Liver (tissue), 8 donors: ENCODE measurements at regions not wholly inside any gene's neighbourhood (a gene's known extent, or its start where the extent isn't known, plus 50 kb on each side); places are given as distances from the start of the nearest gene placed in this dataset.

ENCODE experiments used
- DNase-seq: peaks from one replicate; pipeline ENCODE4 v3.0.0-alpha.2; 2017; ENCODE audit warnings: low spot score
- H3K27ac ChIP-seq, 2 donors: one replicate each; pipeline ENCODE4 v1.7.0; 2013; ENCODE audit warnings: inconsistent platforms in 2 of 2, low read length in 2 of 2, control low read depth in 1 of 2, low read depth in 1 of 2, mild to moderate bottlenecking in 1 of 2
- H3K27me3 ChIP-seq, 4 donors: one replicate each; pipeline versions ENCODE4 v1.6.1 to v1.7.0; 2013; ENCODE audit warnings: low read length in 3 of 4, inconsistent platforms in 1 of 4, mild to moderate bottlenecking in 1 of 4, moderate library complexity in 1 of 4; ENCODE audit not compliant: control insufficient read depth in 4 of 4, insufficient read depth in 4 of 4
- H3K36me3 ChIP-seq, 4 donors: one replicate each; pipeline versions ENCODE4 v1.6.1 to v1.7.0; 2013; ENCODE audit warnings: low read length in 3 of 4, mild to moderate bottlenecking in 3 of 4, low read depth in 1 of 4, moderate library complexity in 1 of 4; ENCODE audit not compliant: control insufficient read depth in 4 of 4, insufficient read depth in 3 of 4
- H3K4me1 ChIP-seq, 4 donors: one replicate each; pipeline versions ENCODE4 v1.6.1 to v1.7.0; 2013; ENCODE audit warnings: low read length in 3 of 4, mild to moderate bottlenecking in 3 of 4, moderate library complexity in 1 of 4; ENCODE audit not compliant: control insufficient read depth in 4 of 4, insufficient read depth in 4 of 4
- H3K4me3 ChIP-seq, 3 donors: one replicate each; pipeline versions ENCODE4 v1.6.1 to v1.7.0; 2013; ENCODE audit warnings: low read length in 3 of 3, control low read depth in 1 of 3, low read depth in 1 of 3, mild to moderate bottlenecking in 1 of 3
- H3K9ac ChIP-seq, 2 donors: one replicate each; pipeline ENCODE4 v1.7.0; 2013; ENCODE audit warnings: low read length in 2 of 2, mild to moderate bottlenecking in 2 of 2, moderate library complexity in 2 of 2, control low read depth in 1 of 2, low read depth in 1 of 2
- H3K9me3 ChIP-seq, 4 donors: one replicate each; pipeline versions ENCODE4 v1.6.1 to v1.7.0; 2013; ENCODE audit warnings: low read length in 3 of 4; ENCODE audit not compliant: control insufficient read depth in 4 of 4
- FOXA1 ChIP-seq: IDR thresholded peaks from 2 replicates; pipeline ENCODE4 v1.6.1; 2016; ENCODE audit warnings: antibody characterized with exemption
- FOXA2 ChIP-seq: IDR thresholded peaks from 2 replicates; pipeline ENCODE4 v1.6.1; 2016; ENCODE audit warnings: antibody characterized with exemption
- GABPA ChIP-seq, 2 donors: IDR thresholded peaks in 1 of 2; conservative IDR thresholded peaks in 1 of 2; 2 replicates each; pipeline ENCODE4 v1.6.1; 2016; ENCODE audit warnings: antibody characterized with exemption in 2 of 2, mild to moderate bottlenecking in 1 of 2, moderate library complexity in 1 of 2
- HNF4A ChIP-seq, 2 donors: conservative IDR thresholded peaks; 2 replicates each; pipeline ENCODE4 v1.6.1; 2016; ENCODE audit warnings: antibody characterized with exemption in 2 of 2, mild to moderate bottlenecking in 2 of 2
- HNF4G ChIP-seq: IDR thresholded peaks from 2 replicates; pipeline ENCODE4 v1.6.1; 2016; ENCODE audit warnings: antibody characterized with exemption
- JUND ChIP-seq, 2 donors: IDR thresholded peaks; 2 replicates each; pipeline ENCODE4 v1.6.1; 2016; ENCODE audit warnings: antibody characterized with exemption in 2 of 2
- NR2F2 ChIP-seq: IDR thresholded peaks from 2 replicates; pipeline ENCODE4 v1.6.1; 2016; ENCODE audit warnings: antibody characterized with exemption
- SP1 ChIP-seq: IDR thresholded peaks from 2 replicates; pipeline ENCODE4 v1.6.1; 2018; ENCODE audit warnings: antibody characterized with exemption, mild to moderate bottlenecking
- TAF1 ChIP-seq: conservative IDR thresholded peaks from 2 replicates; pipeline ENCODE4 v1.6.1; 2016; ENCODE audit warnings: antibody characterized with exemption, mild to moderate bottlenecking
- YY1 ChIP-seq: IDR thresholded peaks from 2 replicates; pipeline ENCODE4 v1.6.1; 2016; ENCODE audit warnings: antibody characterized with exemption, mild to moderate bottlenecking
- ZBTB33 ChIP-seq: IDR thresholded peaks from 2 replicates; pipeline ENCODE4 v1.6.1; 2016; ENCODE audit warnings: antibody characterized with exemption
- WGBS: extraction: QIAGEN DNeasy Blood & Tissue Kit; methylation state at CpG from one replicate; pipeline ENCODE4 v1.1.7; 2013; 5-methylcytosine and 5-hydroxymethylcytosine counted together
- TF ChIP-seq, protein P1 (sequence below): fragments of 150-350 bp; IDR thresholded peaks from 2 replicates; pipeline ENCODE4 v1.5.1; 2017; ENCODE audit warnings: improper control_type of control experiment, low read depth, low read length; ENCODE audit not compliant: missing input control
- donor health status: healthy.
- donor health status: healthy.
- donor health status: healthy.
- donor health status: healthy.
- donor health status: healthy.

- H3K27me3 ChIP-seq, result no peaks in the 10 kb centered on the region
- H3K9me3 ChIP-seq, result no peaks in the 10 kb centered on the region
- H3K4me1 ChIP-seq, result no peaks in the 10 kb centered on the region
- H3K27ac ChIP-seq, result no peak overlapping the region
- H3K9ac ChIP-seq, result no peak overlapping the region
- 91% methylated on average over 9 of the region's 9 CpGs for WGBS
- DNase-seq, result no peak
- no peaks in the 10 kb centered on the region for H3K36me3 ChIP-seq
- TF ChIP-seq YY1, result no peak
- no peak overlapping the region for H3K4me3 ChIP-seq
These were observed 206.4 kb upstream of the CITED2 start for GRCh38 chr6:139580592-139581484.

- H3K9me3 ChIP-seq, result no peaks in the 10 kb centered on the region
- H3K27me3 ChIP-seq, result no peaks in the 10 kb centered on the region
- no peaks in the 10 kb centered on the region for H3K4me1 ChIP-seq
- no peak overlapping the region for H3K9ac ChIP-seq
- no peak overlapping the region for H3K27ac ChIP-seq
- TF ChIP-seq GABPA (IDR thresholded peaks at IDR 0.05 in 1 of 2, conservative IDR thresholded peaks at IDR 0.05 in 1 of 2), result no peak
- no peaks in the 10 kb centered on the region for H3K36me3 ChIP-seq
- WGBS, result 86% methylated on average over 7 of the region's 7 CpGs
- no peak for DNase-seq
- H3K4me3 ChIP-seq, result no peak overlapping the region
These were observed 203.5 kb upstream of the CITED2 start for GRCh38 chr6:139577763-139578604.

- Histone ChIP-seq H3K4me1 (no peaks in the 10 kb centered on the region), H3K27ac (no peak overlapping the region), H3K9me3 (no peaks in the 10 kb centered on the region), H3K36me3 (no peaks in the 10 kb centered on the region), H3K9ac (no peak overlapping the region), H3K4me3 (no peak overlapping the region), H3K27me3 (no peaks in the 10 kb centered on the region)
- WGBS, result 97% methylated on average over 5 of the region's 5 CpGs
- DNase-seq, result no peak
- no peak for TF ChIP-seq JUND (IDR thresholded peaks at IDR 0.05)
- no peak for TF ChIP-seq YY1
- TF ChIP-seq, protein P1, sequence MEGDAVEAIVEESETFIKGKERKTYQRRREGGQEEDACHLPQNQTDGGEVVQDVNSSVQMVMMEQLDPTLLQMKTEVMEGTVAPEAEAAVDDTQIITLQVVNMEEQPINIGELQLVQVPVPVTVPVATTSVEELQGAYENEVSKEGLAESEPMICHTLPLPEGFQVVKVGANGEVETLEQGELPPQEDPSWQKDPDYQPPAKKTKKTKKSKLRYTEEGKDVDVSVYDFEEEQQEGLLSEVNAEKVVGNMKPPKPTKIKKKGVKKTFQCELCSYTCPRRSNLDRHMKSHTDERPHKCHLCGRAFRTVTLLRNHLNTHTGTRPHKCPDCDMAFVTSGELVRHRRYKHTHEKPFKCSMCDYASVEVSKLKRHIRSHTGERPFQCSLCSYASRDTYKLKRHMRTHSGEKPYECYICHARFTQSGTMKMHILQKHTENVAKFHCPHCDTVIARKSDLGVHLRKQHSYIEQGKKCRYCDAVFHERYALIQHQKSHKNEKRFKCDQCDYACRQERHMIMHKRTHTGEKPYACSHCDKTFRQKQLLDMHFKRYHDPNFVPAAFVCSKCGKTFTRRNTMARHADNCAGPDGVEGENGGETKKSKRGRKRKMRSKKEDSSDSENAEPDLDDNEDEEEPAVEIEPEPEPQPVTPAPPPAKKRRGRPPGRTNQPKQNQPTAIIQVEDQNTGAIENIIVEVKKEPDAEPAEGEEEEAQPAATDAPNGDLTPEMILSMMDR, result no peak
- no peak for TF ChIP-seq HNF4G
- no peak for TF ChIP-seq FOXA1
- TF ChIP-seq HNF4A (conservative IDR thresholded peaks at IDR 0.05), result no peak
- TF ChIP-seq SP1, result no peak
- TF ChIP-seq ZBTB33, result no peak
- no peak for TF ChIP-seq NR2F2
- no peak for TF ChIP-seq TAF1
- TF ChIP-seq FOXA2, result no peak
These were observed 202.8 kb upstream of the CITED2 start for GRCh38 chr6:139577124-139577762.
